GM18873 (cell line): ENCODE measurements at regions not wholly inside any gene's neighbourhood (a gene's known extent, or its start where the extent isn't known, plus 50 kb on each side); places are given as distances from the start of the nearest gene placed in this dataset.
A peak's percentile ranks its signal among the peaks of the same experiment; 100 is the strongest.

Experiments
- ATAC-seq: cut with Tn5 transposase; IDR thresholded peaks from one replicate; pipeline ENCODE4 v1.9.1; 2021; ENCODE audit warnings: mild to moderate bottlenecking, moderate library complexity, moderate number of reproducible peaks; ENCODE audit not compliant: unreplicated experiment, low FRiP score

DNA sequence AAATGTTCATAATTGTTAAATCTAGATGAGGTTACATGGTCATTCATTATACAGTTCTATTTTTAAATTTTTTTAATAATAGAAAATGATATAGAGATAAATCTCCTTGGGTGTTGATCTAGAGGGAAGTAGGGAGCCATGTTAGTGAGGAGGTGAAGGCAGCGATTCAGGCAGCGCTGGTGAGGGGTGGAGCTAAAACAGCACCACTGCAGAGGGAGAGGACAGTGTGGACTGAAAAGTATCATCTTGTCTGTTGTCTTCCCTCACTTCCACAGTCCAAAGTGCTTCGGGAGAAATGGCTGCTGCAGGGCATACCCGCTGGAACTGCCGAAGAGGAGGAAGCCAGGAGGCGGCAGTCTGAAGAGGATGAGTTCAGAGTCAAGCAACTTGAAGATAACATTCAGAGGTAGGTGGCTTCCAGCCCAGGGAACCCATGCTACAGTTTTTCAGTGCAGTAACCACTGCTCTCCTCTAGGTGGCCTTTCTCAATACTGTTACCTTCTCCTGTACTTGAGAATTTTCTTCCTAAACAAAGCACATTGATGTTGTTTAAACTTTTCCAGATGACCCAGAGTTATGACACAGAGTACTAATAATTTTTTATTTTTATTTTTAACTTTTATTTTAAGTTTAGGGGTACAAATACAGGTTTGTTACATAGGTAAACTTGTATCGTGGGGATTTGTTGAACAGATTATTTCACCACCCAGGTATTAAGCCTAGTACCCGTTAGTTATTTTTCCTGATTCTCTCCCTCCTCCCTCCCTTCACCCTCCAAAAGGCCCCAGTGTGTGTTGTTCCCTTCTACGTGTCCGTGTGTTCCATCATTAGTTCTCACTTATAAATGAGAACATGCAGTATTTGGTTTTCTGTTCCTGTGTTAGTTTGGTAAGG is 100.5 kb downstream of the PALM2AKAP2 start:
- no peak for ATAC-seq

DNA sequence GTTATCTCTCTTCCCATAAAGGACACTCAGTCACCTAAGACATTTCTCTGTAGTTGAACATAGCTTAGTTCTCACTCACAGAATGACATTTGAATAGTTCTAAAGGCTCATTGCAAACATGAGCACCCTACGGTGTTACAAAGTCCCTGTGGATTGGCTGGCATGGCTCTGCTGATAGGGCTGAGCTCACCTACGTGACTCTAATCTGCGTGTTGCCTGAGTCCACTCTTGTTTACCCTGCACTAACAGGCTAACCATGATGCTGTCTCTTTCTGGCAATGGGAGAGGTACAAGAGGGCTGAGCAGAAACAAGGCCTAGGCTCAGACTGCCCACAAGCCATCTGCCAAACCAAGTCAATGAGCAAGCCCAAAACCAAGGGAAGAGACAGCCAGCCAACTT is 103.6 kb downstream of the PALM2AKAP2 start:
- no peak for ATAC-seq

DNA sequence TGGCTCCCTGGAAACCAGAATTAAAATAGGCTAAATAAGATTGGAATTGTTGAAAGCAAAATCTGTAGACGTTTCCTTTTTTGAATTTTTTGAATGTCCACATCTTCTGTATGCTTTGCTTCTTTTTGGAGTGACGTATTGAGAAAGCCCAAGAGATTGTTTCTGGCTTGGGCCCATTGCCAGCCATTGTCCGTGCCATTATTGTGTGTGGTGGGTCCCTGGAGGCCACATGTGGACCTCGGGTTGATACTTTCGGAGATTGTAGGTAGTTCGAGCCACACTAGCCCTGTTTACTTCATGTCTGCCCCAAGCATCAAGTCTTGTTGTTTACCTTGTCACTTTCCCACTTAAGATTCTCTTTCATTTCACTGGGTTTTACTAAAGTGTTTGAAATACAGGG is 106.0 kb downstream of the PALM2AKAP2 start:
- no peak for ATAC-seq

DNA sequence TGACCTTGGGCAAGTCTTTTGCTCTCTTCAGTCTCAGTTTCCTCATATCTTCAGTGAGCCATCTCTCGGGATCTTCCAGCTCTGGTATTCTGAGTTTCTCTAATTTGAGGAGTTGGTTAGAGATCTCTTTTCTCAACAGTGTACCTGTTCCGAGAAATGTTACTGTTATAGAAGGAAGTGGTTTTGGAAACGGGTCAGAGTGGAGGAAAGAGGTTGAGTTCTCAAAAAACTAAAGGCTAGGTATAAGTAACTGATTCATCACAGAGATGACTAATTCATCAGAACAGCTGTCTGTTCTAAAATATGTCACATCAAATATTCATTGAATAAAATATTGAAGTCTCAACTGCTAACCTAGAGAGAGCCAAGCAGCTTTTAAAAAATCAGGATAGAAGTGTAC is 106.6 kb downstream of the PALM2AKAP2 start:
- ATAC-seq = peak; percentile 81

DNA sequence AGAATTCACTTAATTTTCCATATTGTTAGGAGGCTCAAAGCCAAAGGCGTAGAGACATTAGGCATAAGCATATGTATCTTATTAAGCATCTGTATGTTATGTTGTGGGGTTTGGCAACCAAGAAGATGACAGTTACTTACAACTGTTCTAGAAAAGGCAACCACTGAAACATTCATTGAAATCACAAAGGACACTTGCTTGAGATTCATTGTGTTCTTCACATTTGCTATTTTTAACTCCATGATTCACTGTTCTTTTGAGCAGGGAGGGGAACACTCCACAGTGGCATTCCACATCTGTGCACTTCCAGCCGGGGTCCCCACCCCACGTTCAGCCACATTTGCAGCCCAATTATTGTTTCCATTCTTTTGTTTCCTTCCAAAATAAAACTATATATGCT is 107.1 kb downstream of the PALM2AKAP2 start:
- no peak for ATAC-seq

DNA sequence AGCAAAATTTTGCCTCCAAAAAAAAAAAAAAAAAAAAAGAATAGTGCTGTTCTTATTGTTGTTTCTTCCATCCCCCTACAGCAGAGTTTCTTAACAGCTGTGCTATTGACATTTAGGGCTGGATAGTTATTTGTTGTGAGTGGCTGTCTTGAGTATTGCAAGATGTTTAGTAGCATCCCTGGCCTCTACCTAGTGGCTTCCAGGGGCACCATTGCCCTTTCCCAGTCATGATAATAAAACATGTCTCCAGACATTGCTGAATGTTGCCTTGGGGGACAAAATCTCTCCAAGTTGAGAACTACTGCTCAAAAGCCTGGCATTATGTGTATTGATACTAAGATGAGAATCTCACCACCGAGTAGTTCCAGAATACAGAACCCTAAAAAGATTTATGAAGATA is 108.7 kb downstream of the PALM2AKAP2 start:
- ATAC-seq = no peak

DNA sequence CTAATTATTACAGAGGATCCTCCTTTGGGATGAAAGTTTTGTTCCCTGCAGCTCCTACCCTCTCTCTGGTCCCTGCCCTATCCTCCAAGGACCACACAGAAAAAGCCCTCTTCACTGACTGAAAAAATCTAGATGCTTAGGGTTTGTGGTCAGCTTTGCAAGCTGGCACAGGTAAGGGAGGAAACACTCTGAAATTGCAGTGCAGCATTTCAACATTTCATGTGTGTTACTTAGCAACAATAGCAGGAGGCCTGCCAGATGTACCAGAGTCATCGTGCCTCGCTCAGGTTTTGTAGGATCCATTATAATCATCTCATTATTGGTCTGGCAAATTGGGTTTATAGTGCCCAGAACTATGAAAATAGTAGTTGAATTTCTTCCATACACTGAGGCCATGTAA is 109.5 kb downstream of the PALM2AKAP2 start:
- no peak for ATAC-seq

DNA sequence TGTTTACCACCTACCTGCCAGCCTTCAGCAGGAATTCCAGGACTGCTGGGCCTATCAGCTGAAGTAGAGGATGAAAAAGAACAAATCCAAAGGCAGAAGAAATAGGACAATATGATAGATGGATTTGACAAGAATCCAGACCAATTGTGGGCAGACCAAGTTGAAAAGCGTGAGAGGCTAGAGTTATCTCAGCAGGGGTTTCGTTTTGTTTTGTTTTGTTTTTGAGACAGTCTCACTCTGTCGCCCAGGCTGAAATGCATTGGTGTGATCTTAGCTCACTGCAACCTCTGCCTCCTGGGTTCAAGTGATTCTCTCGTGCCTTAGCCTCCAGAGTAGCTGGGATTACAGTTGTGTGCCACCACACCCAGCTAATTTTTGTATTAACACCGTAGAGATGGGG is 113.2 kb downstream of the PALM2AKAP2 start:
- ATAC-seq = no peak

DNA sequence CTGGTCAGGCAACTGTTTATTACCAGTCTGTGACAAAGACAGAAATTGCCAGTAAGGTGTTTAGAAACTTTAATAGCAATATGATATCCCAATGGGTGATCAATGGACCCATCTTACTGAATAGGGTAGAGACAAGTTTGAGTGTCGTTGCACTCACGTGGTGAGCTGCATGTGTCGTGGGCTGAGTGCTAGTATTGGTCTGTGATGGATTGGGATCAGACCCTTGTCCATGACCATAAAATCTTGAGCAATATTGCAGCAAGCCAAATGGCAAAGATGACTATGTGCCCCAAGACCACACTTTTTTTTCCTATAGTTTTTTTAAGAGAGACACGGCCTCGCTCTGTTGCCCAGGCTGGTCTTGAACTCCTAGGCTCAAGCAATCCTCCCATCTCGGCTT is 114.5 kb downstream of the PALM2AKAP2 start:
- ATAC-seq = no peak

DNA sequence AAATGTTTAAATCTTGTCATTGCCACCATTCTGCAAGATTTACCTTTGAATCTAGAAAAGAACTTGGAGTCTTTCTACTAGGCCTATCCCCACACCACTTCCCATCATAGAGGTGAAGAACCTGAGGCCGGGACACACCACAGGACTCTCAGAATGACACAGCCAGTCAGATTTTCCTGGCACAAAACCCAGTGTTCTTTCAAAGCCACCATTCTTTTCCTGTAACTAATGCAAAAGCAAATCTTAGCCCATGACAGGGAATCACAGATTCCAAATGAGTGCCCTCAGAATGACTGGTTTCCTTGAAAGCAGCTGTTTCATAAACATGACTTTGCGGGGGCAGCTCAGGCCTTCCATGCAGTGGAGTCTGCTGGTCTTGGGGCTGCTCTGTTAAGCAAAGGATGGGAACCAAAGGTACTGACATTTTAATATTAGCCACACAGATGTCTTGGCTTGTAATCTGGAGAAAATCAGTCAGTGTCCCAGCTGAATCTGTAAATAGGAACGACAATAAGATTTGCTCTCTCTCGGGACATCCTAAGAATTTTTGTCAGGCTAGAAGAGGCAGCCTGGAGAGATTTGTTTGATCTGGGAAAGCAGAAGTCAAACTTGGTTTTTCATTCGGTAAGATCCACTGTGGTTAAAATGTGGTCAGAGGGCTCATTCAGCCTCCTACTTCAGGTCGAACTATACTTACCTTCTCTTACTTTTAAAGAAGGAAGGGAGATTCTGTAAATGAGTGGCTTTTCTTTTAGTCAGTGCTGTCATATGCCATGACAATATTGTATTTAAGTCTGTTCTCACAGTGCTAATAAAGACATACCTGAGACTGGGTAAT is 115.1 kb downstream of the PALM2AKAP2 start:
- ATAC-seq = peak; percentile 58

DNA sequence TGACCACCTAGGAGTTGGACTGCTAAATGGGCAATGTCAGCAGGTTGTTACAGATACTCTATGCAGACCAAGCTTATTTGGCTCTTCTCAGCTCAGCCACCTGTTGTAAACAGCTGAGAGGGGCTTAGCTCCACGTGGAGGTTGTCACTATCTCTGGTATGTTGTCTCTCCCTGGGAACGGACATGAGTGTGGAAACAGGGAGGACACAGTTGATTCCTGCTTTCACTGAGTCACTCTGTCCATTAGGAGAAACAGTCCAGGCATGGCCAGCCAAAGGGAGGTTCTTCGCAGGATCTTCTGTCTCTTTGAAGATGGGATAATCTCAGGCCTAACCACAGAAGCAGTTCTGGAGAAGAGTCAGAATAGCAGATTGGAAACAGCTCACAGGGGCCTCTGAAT is 121.2 kb downstream of the PALM2AKAP2 start:
- ATAC-seq = no peak

DNA sequence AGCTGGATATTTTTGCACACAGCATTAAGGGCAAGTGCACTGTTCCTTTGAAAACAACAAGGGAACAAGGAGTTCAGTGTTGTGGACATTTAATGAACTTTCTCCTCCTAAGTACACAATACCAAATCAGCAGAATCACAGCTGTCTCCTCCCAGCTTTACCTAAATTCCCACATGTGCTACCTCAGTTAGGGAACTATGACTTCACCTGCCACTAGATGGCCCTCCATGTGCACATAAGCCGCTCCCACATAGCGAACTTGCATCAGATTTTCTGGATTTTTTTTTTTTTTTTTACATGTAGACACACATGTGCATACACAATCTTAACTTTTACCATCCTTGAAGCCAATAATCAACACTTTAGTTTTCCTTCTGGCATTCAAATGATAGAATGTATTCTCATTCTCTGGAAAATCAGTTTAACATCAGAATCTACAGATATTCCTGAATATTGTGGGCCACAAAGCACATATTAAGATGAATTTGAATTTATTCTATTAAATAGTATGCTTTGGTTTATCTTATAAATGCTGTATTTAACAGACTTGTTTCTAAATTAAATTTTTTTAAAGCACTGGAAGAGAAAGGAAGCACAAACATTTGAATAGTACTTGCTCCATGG is 123.6 kb downstream of the PALM2AKAP2 start:
- no peak for ATAC-seq

DNA sequence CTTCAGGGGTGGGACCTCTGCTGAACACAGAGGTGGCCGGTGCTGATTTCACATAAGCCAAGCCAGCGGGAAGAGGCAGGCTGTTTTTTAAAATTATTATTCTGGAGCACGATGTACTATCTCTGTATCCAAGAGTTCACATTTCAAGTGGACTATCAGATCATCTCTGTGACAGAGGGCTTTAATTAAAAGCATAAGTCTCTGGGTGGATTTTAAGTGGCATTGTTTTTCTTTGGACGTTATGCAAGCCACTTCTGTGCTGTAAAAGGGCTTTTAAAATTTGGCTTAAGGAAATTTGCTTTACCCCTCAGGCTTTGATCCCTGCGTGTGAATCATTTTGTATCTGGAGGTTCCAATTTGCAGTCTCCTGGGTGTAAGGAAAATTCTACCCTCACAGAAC is 124.7 kb downstream of the PALM2AKAP2 start:
- no peak for ATAC-seq

DNA sequence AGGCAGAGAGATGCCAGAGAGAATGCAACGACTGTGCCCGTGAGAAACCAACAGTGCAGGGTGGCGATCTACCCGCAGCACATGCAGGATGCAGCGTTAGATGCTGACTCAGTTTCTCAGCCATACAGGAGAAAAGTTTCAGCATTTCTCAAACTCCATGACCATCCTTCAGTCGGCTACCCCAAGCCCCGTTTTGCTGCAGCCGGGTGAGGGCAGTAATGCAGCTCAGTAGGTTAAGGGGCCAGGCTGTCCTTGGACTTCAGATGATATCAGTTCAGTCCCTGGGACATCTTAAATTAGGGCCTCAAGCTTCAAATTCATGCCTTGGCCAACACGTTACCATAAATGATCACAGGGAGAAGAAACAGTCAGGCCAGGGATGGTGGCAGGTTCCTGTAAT is 125.5 kb downstream of the PALM2AKAP2 start:
- ATAC-seq = no peak

DNA sequence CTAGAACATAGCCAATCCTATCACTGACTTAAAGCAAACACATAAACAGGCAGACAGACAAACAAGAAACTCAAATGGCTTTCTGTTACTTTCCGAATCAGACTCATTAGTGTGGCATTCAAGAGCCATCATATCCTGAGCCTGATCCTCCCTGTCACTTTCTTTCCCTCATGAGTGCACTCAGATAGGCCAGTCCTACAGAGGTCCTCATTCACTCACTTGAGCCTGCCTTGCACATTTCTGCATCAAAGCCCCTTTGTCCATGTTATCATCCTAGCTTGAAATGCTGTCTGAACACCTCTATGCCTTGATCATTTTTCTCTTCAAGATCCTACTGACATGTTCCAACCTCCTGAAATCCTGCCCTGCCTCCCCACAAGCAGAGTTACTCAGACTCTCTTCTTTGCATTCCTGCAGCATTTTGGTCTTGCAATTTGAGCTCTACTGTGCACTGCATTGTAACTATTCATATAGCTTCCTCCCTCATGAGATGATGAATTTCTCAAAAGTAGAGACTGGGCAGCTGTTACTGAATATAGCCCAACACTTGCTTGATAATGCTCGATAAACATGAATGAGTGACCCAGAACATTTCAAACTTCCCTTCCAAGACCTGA is 126.9 kb downstream of the PALM2AKAP2 start:
- ATAC-seq = peak; percentile 4

DNA sequence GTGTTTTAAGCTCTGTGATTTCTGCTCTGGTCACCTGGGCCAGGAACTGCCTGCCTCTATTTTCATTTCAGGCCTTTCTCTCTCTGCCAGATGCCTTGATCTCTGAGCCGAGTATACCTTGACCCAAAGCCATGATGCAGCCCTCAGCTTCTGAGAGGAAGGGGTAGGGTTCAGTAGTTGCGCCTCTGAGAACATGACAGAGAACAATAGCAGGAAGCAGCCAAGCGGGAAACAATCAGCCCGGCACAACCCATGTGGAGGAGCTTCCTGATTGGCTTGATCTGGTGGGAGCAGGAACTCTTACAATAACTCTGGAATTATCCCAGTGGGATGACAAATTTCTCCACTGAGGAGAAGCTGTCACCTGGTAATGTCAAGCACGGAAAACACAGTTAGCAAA is 127.4 kb downstream of the PALM2AKAP2 start:
- ATAC-seq = peak; percentile 71

DNA sequence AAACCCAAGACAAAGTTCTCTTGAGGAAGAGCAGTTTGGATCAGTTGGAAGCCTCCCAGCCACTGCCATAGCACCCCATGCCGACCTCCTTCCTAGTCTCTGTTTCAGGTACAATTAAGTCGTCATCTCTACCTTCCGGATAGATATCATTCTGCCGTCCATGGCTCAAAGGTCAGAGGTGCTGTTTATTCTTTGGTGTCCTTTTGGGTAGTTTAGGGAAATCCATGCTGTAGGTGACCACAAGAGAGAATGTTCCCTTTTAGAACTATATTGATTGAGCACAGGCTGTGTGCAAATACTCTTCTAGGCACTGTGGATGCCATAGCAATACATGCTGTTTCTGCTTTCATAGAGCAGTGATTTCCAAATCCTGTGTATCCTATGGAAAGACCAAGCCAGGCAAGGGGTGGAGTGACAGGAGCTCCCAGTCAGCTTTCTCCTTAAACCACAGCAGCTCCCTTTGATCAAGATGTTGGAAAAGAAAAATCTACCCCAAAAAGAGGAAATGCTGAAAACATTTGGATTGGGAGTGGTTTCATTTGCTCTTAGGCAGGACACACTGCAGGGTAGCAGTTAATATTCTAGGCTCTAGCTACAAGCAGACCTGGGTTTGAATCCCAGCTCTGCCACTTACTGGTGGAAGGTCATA is 127.9 kb downstream of the PALM2AKAP2 start:
- no peak for ATAC-seq

DNA sequence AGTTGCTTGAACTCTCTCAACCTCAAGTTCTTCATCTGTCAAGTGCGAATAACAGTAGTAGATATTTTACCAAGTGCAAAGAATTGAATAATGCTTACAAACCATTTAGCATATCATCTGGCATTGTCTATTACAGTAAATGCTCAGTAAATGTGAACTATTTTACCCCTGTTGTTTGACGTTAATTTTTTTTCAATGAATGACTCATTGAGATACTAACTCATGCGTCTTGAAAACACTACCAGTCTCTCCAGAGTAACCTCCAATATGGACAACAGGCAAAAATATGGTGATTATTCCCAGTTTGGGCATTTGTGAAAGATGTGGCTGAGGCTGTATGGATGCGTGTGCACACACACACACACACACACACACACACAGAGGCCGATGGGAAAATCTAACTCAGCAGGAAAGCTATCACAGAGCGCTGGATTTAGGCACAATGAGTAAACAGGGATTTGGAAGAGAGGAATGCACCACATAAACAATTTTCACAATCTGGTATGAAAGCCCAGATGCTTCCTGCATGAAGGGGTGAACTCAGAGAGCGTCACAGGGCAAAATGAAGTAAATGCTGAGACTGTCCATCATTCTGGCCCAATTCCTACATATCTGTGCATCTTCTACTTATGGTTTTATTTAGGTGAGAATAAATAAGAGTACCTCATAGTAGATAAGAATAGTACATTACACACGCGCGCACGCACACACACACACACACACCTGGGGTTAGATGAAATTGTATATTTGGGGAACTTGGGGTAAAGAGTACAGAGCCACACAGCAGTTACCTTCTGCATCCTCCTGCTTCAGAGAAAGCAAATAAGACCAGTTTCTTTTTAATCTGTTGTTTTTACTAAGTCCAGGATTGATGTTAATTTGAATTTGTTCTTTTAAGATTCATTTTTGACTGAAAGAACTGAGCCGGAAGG is 128.7 kb downstream of the PALM2AKAP2 start:
- ATAC-seq = no peak
